ENCODE measurements at regions not wholly inside any gene's neighbourhood (a gene's known extent, or its start where the extent isn't known, plus 50 kb on each side); places are given as distances from the start of the nearest gene placed in this dataset.
A peak's percentile ranks its signal among the peaks of the same experiment; 100 is the strongest.

DNA sequence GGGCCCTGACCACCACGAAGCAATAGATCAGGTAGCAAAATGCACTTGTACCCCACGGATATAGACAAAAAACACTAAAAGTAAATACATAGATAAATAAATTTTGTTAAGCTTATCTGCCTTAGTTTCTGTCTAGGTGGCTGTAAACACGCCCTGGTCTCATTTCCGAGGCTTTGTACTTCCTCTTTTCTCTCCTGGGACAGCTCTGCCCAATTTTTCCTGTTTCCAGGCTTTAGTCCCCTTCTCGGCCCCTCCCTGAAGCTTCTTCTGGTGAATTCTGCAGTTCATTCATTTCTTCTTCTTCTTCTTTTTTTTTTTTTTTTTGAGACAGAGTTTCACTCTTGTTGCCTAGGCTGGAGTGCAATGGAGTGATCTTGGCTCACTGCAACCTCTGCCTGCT is 73.4 kb upstream of the STOX2 start:
- Histone ChIP-seq H3K4me1 (ENCODE audit: insufficient read depth, low read length) (no peaks in the 10 kb centered on the region), H3K4me3 (ENCODE audit: low read length) (no peak overlapping the region), H3K27ac (ENCODE audit: low read depth, low read length) (no peak overlapping the region), H3K27me3 (ENCODE audit: insufficient read depth, low read length, poor library complexity, severe bottlenecking) (no peaks in the 10 kb centered on the region), H3K36me3 (ENCODE audit: insufficient read depth, low read length) (no peaks in the 10 kb centered on the region), H3K9me3 (ENCODE audit: low read length) (no peaks in the 10 kb centered on the region)
- Mint-ChIP-seq H3K4me1 (peaks cover 5 to 10% (median 6%) of the 10 kb centered on the region in 3 donors), H3K9me3 (no peaks in the 10 kb centered on the region), H3K4me3 (no peak overlapping the region), H3K27me3 (peaks cover 0 to 13% of the 10 kb centered on the region in 2 donors), H3K36me3 (no peaks in the 10 kb centered on the region), H3K27ac (peak overlapping the region in 1 of 8 donors; percentile 13)
- no peak for DNase-seq
- POLR2A ChIA-PET: no interaction called here
- CTCF ChIA-PET: interaction anchor here (2.4 kb wide), 1 partner anchor 9 kb away, joined by 7 read pairs; no protein-coding TSS in a partner anchor

DNA sequence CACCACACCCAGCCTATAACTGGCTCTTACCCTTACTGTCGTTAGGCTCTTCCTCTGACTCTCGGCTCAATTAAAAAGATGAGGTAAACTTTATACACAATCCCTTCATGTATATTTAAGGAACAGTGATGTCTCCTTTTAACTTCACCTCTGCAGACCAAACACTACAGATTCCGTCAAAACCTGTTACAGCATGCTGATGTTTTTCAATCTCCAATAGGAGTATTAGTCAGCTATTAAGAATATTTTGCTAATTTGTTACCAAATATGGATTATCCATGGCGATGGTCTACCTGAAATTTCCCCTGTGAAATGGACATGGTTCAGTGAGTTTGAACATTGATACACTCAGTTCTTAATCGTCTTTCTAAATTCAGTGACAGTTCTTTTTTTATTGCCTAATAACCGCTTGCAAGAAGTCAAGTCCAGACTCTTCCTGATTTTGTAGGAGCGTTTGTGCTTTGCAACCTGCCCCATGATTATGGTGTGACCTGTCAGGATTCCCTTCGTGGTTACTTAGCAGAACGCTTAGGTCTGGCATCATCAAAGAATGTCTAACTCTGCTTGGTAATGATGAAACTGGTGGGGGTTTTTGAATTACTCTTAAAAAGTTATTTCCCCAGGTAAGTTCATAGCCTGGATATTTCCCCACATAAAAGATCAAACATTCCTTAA is 72.2 kb upstream of the STOX2 start:
- Histone ChIP-seq H3K36me3 (ENCODE audit: insufficient read depth, low read length) (no peaks in the 10 kb centered on the region), H3K4me3 (ENCODE audit: low read length) (no peak overlapping the region), H3K9me3 (ENCODE audit: low read length) (no peaks in the 10 kb centered on the region), H3K4me1 (ENCODE audit: insufficient read depth, low read length) (no peaks in the 10 kb centered on the region), H3K27me3 (ENCODE audit: insufficient read depth, low read length, poor library complexity, severe bottlenecking) (peaks cover 4% of the 10 kb centered on the region), H3K27ac (ENCODE audit: low read depth, low read length) (no peak overlapping the region)
- H3K4me1 Mint-ChIP-seq: peaks cover 5 to 9% (median 5%) of the 10 kb centered on the region in 3 donors
- H3K27me3 Mint-ChIP-seq: peaks cover 2 to 18% of the 10 kb centered on the region in 2 donors
- no peak overlapping the region for H3K4me3 Mint-ChIP-seq
- DNase-seq: no peak
- H3K27ac Mint-ChIP-seq: peak overlapping the region in 1 of 8 donors; percentile 61
- H3K9me3 Mint-ChIP-seq: no peaks in the 10 kb centered on the region
- no peaks in the 10 kb centered on the region for H3K36me3 Mint-ChIP-seq
- POLR2A ChIA-PET: no interaction called here
- CTCF ChIA-PET: no interaction called here

- POLR2A ChIA-PET: no interaction called here
- no peak overlapping the region for H3K4me3 Mint-ChIP-seq
- Histone ChIP-seq H3K36me3 (ENCODE audit: insufficient read depth, low read length) (no peaks in the 10 kb centered on the region), H3K9me3 (ENCODE audit: low read length) (no peaks in the 10 kb centered on the region), H3K4me3 (ENCODE audit: low read length) (no peak overlapping the region), H3K4me1 (ENCODE audit: insufficient read depth, low read length) (no peaks in the 10 kb centered on the region), H3K27me3 (ENCODE audit: insufficient read depth, low read length, poor library complexity, severe bottlenecking) (peaks cover 4% of the 10 kb centered on the region), H3K27ac (ENCODE audit: low read depth, low read length) (no peak overlapping the region)
- peaks cover 2 to 27% of the 10 kb centered on the region in 2 donors for H3K27me3 Mint-ChIP-seq
- no peak overlapping the region for H3K27ac Mint-ChIP-seq
- no peaks in the 10 kb centered on the region for H3K4me1 Mint-ChIP-seq
- H3K9me3 Mint-ChIP-seq: no peaks in the 10 kb centered on the region
- DNase-seq: no peak
- no peaks in the 10 kb centered on the region for H3K36me3 Mint-ChIP-seq
- CTCF ChIA-PET: no interaction called here
These were observed 70.9 kb upstream of the STOX2 start for GRCh38 chr4:183834252-183834651.

DNA sequence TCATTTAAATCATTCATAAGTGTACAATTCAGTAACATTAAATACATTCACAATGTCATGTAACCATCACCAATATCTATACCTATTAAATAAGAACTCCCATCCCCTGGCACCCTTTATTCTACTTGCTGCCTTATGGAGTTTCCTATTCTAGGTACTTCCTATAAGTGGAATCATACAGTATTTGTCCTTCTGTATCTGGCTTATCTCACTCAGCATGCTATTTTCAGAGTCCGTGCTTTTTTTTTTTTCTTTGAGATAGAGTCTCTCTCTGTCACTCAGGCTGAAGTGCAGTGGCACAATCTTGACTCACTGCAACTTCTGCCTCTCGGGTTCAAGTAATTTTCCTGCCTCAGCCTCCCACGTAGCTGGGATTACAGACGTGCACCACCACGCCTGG is 67.9 kb upstream of the STOX2 start:
- Mint-ChIP-seq H3K27ac (no peak overlapping the region), H3K36me3 (no peaks in the 10 kb centered on the region), H3K4me3 (no peak overlapping the region), H3K27me3 (peaks cover 3 to 29% of the 10 kb centered on the region in 2 donors), H3K9me3 (no peaks in the 10 kb centered on the region), H3K4me1 (no peaks in the 10 kb centered on the region)
- H3K27ac ChIP-seq (ENCODE audit: low read depth, low read length): no peak overlapping the region
- POLR2A ChIA-PET: no interaction called here
- H3K9me3 ChIP-seq (ENCODE audit: low read length): no peaks in the 10 kb centered on the region
- no peak overlapping the region for H3K4me3 ChIP-seq (ENCODE audit: low read length)
- no peak for DNase-seq
- H3K36me3 ChIP-seq (ENCODE audit: insufficient read depth, low read length): no peaks in the 10 kb centered on the region
- H3K27me3 ChIP-seq (ENCODE audit: insufficient read depth, low read length, poor library complexity, severe bottlenecking): peaks cover 4% of the 10 kb centered on the region
- CTCF ChIA-PET: no interaction called here
- no peaks in the 10 kb centered on the region for H3K4me1 ChIP-seq (ENCODE audit: insufficient read depth, low read length)

GRCh38 chr4:183838987-183839712 is 66.0 kb upstream of the STOX2 start:
- no peak for DNase-seq
- Histone ChIP-seq H3K4me3 (ENCODE audit: low read length) (no peak overlapping the region), H3K36me3 (ENCODE audit: insufficient read depth, low read length) (no peaks in the 10 kb centered on the region), H3K9me3 (ENCODE audit: low read length) (no peaks in the 10 kb centered on the region), H3K27ac (ENCODE audit: low read depth, low read length) (no peak overlapping the region), H3K27me3 (ENCODE audit: insufficient read depth, low read length, poor library complexity, severe bottlenecking) (peaks cover 4% of the 10 kb centered on the region), H3K4me1 (ENCODE audit: insufficient read depth, low read length) (no peaks in the 10 kb centered on the region)
- no peaks in the 10 kb centered on the region for H3K9me3 Mint-ChIP-seq
- no peaks in the 10 kb centered on the region for H3K4me1 Mint-ChIP-seq
- H3K27ac Mint-ChIP-seq: peak overlapping the region in 1 of 8 donors; percentile 1
- CTCF ChIA-PET: no interaction called here
- no peaks in the 10 kb centered on the region for H3K36me3 Mint-ChIP-seq
- H3K27me3 Mint-ChIP-seq: peaks cover 5 to 29% of the 10 kb centered on the region in 2 donors
- POLR2A ChIA-PET: no interaction called here
- H3K4me3 Mint-ChIP-seq: no peak overlapping the region

DNA sequence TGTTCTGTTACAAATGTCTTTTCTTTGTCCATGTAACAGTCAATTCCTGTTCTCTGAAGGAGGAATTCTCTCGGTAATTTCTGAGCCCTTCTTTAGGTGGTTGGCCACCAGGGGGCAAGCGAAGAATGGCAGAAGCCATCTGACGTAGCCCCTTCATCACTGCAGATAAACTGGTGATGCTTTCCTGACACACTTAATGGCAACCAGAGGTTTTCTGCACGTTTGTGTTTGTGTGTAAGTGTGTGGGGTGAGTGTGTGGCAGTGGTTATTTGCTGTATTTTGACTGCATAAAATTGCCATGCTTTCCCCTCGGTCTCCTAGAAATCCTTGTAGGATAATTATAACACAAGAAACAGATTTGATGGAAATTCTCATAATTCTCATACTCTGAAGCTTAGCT is 64.8 kb upstream of the STOX2 start:
- Mint-ChIP-seq H3K9me3 (no peaks in the 10 kb centered on the region), H3K36me3 (no peaks in the 10 kb centered on the region), H3K4me3 (no peak overlapping the region), H3K27me3 (peaks cover 5 to 34% of the 10 kb centered on the region in 2 donors), H3K4me1 (no peaks in the 10 kb centered on the region), H3K27ac (no peak overlapping the region)
- Histone ChIP-seq H3K27me3 (ENCODE audit: insufficient read depth, low read length, poor library complexity, severe bottlenecking) (peaks cover 4% of the 10 kb centered on the region), H3K4me3 (ENCODE audit: low read length) (no peak overlapping the region), H3K4me1 (ENCODE audit: insufficient read depth, low read length) (no peaks in the 10 kb centered on the region), H3K36me3 (ENCODE audit: insufficient read depth, low read length) (no peaks in the 10 kb centered on the region), H3K9me3 (ENCODE audit: low read length) (no peaks in the 10 kb centered on the region), H3K27ac (ENCODE audit: low read depth, low read length) (no peak overlapping the region)
- ChIA-PET CTCF (interaction anchor here (1.5 to 1.8 kb wide), 3 partner anchors 9 to 411 kb away, joined by 3 to 7 read pairs (median 4); no protein-coding TSS in a partner anchor), POLR2A (no interaction called here)
- DNase-seq: peak; percentile 27 to 59 (median 41)

- peaks cover 4% of the 10 kb centered on the region for H3K27me3 ChIP-seq (ENCODE audit: insufficient read depth, low read length, poor library complexity, severe bottlenecking)
- no peak overlapping the region for H3K27ac Mint-ChIP-seq
- ChIA-PET CTCF (interaction anchor here (1.5 to 1.8 kb wide), 3 partner anchors 10 to 410 kb away, joined by 3 to 7 read pairs (median 4); no protein-coding TSS in a partner anchor), POLR2A (no interaction called here)
- no peak overlapping the region for H3K4me3 ChIP-seq (ENCODE audit: low read length)
- no peaks in the 10 kb centered on the region for H3K36me3 Mint-ChIP-seq
- no peaks in the 10 kb centered on the region for H3K4me1 Mint-ChIP-seq
- peaks cover 6 to 33% of the 10 kb centered on the region in 2 donors for H3K27me3 Mint-ChIP-seq
- H3K9me3 Mint-ChIP-seq: no peaks in the 10 kb centered on the region
- H3K4me3 Mint-ChIP-seq: no peak overlapping the region
- no peak overlapping the region for H3K27ac ChIP-seq (ENCODE audit: low read depth, low read length)
- H3K4me1 ChIP-seq (ENCODE audit: insufficient read depth, low read length): no peaks in the 10 kb centered on the region
- no peaks in the 10 kb centered on the region for H3K9me3 ChIP-seq (ENCODE audit: low read length)
- no peak for DNase-seq
- no peaks in the 10 kb centered on the region for H3K36me3 ChIP-seq (ENCODE audit: insufficient read depth, low read length)
These were observed 64.1 kb upstream of the STOX2 start for GRCh38 chr4:183841001-183841400.

DNA sequence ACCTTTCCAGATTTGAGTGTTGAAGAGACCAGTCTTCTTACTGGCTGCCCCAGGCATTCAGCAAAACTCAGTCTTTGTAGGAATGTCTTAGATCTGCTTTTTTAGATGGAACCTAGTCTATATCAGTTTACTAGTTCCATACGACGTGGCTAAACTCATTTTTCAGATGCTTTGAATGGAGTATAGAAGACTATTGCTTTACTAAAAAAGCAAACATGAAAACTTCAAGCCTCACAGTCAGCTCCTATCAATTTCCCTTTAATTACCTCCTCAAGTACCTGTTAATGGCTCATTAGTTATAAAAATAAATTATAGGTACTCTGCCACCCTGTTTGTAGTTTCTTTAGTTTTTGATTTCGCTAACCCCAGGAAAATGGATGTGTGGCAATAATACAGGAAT is 63.0 kb upstream of the STOX2 start:
- POLR2A ChIA-PET: no interaction called here
- CTCF ChIA-PET: no interaction called here

More for the DNA sequence above, 63.0 kb upstream of the STOX2 start:
- Histone ChIP-seq H3K27me3 (ENCODE audit: insufficient read depth, low read length, poor library complexity, severe bottlenecking) (peaks cover 4% of the 10 kb centered on the region), H3K27ac (ENCODE audit: low read depth, low read length) (no peak overlapping the region), H3K9me3 (ENCODE audit: low read length) (no peaks in the 10 kb centered on the region), H3K4me3 (ENCODE audit: low read length) (no peak overlapping the region), H3K36me3 (ENCODE audit: insufficient read depth, low read length) (no peaks in the 10 kb centered on the region), H3K4me1 (ENCODE audit: insufficient read depth, low read length) (no peaks in the 10 kb centered on the region)
- Mint-ChIP-seq H3K9me3 (peaks cover 0 to under 1% (median 0%) of the 10 kb centered on the region in 5 donors), H3K36me3 (no peaks in the 10 kb centered on the region), H3K4me3 (no peak overlapping the region), H3K4me1 (no peaks in the 10 kb centered on the region), H3K27me3 (peaks cover 9 to 30% of the 10 kb centered on the region in 2 donors), H3K27ac (no peak overlapping the region)
- DNase-seq: no peak

Measured in CD8-positive, alpha-beta memory T cell (primary cell).